HepG2 (cell line): ENCODE measurements at regions not wholly inside any gene's neighbourhood (a gene's known extent, or its start where the extent isn't known, plus 50 kb on each side); places are given as distances from the start of the nearest gene placed in this dataset.

Experiments used
- ATAC-seq: fragments of 200-7000 bp; cut with Tn5 transposase; 3 replicates; pipeline ENCODE4 v1.9.1; 2020; ENCODE audit warnings: mild to moderate bottlenecking, moderate library complexity
- BruUV-seq: library from RNA; stranded (reverse); fragments of 400-500 nt; replicated peaks from 2 replicates; lab custom pipeline; 2021; lab: Mats Ljungman, UMichigan
- CTCF ChIA-PET: fragments of 300-600 bp; formaldehyde crosslinking; extraction: SDS; loops from one replicate; lab custom pipeline; 2021; ENCODE audit warnings: low total read pairs, inconsistent platforms, low intra/inter-chr PET ratio; lab: Yijun Ruan, JAX
- POLR2A ChIA-PET: fragments of 350-600 bp; sonication (Branson Sonifier 250); formaldehyde crosslinking; loops from one replicate; lab custom pipeline; 2020; ENCODE audit warnings: antibody characterized with exemption, inconsistent platforms; lab: Yijun Ruan, JAX
- DNase-seq: peaks from one replicate; pipeline ENCODE4 v3.0.0-alpha.2; 2015; ENCODE audit warnings: low spot score
- FAIRE-seq: peaks from 3 replicates; lab custom pipeline; 2011; peaks lifted over from hg19 to GRCh38; lab: Jason Lieb, UNC
- H2AFZ ChIP-seq: one replicate; pipeline ENCODE4 v1.6.1; 2011; ENCODE audit warnings: low read length, inconsistent platforms
- H3K27ac ChIP-seq: fragments of 300-600 bp; 3 replicates; pipeline ENCODE4 v1.8.0; 2011; ENCODE audit warnings: mixed run types, mild to moderate bottlenecking, mixed read lengths, low read length, inconsistent platforms; ENCODE audit not compliant: insufficient read depth; ENCODE audit errors: extremely low read length
- H3K27me3 ChIP-seq, 2 experiments: fragments of 200-600 bp in 1 of 2; 2 replicates in 1 of 2; 3 replicates in 1 of 2; pipeline versions ENCODE4 v1.6.0 to v1.8.0; 2011; ENCODE audit warnings: low read length in 2 of 2, mild to moderate bottlenecking in 2 of 2, moderate library complexity in 2 of 2, inconsistent platforms in 1 of 2; ENCODE audit not compliant: insufficient read depth in 2 of 2, control insufficient read depth in 1 of 2
- H3K36me3 ChIP-seq, 2 experiments: fragments of 200-600 bp in 1 of 2; replicated peaks in 1 of 2; 2 replicates in 1 of 2; 3 replicates in 1 of 2; pipeline versions ENCODE4 v1.5.1 to v1.8.0; 2011; ENCODE audit warnings: low read length in 2 of 2, inconsistent platforms in 1 of 2; ENCODE audit not compliant: insufficient read depth in 2 of 2, control insufficient read depth in 1 of 2
- H3K4me1 ChIP-seq: 2 replicates; pipeline ENCODE4 v1.5.1; 2012; ENCODE audit warnings: low read length, inconsistent platforms; ENCODE audit not compliant: insufficient read depth
- H3K4me2 ChIP-seq: 2 replicates; pipeline ENCODE4 v1.6.0; 2011; ENCODE audit warnings: low read depth, low read length, inconsistent platforms
- H3K4me3 ChIP-seq, 3 experiments: fragments of 200-600 bp in 1 of 3; sonication (generic), shearing (Covaris generic) in 1 of 3; replicated peaks in 1 of 3; 2 replicates each; pipeline ENCODE4 v1.5.1; 2011 to 2016; ENCODE audit warnings: low read length in 3 of 3, inconsistent platforms in 2 of 3, low read depth in 2 of 3, mild to moderate bottlenecking in 2 of 3, control low read depth in 1 of 3, mixed read lengths in 1 of 3; ENCODE audit not compliant: insufficient read depth in 1 of 3
- H3K79me2 ChIP-seq: one replicate; pipeline ENCODE4 v1.6.1; 2011; ENCODE audit warnings: low read length, inconsistent platforms; ENCODE audit not compliant: insufficient read depth
- H3K9ac ChIP-seq: 2 replicates; pipeline ENCODE4 v1.6.0; 2011; ENCODE audit warnings: mild to moderate bottlenecking, low read depth, low read length, inconsistent platforms; ENCODE audit not compliant: insufficient read depth
- H3K9me3 ChIP-seq: 2 replicates; pipeline ENCODE4 v1.5.1; 2012; ENCODE audit warnings: mild to moderate bottlenecking, low read length
- H4K20me1 ChIP-seq: 2 replicates; pipeline ENCODE4 v1.6.0; 2011; ENCODE audit warnings: inconsistent platforms, mild to moderate bottlenecking, low read length, moderate library complexity; ENCODE audit not compliant: insufficient read depth
- MXD4 ChIP-seq: IDR thresholded peaks from 2 replicates; pipeline ENCODE4 v1.6.1; 2016; ENCODE audit warnings: mild to moderate bottlenecking, missing biosample characterization, missing genetic modification reagents
- NFE2L2 ChIP-seq: fragments of 150-350 bp; IDR thresholded peaks from 2 replicates; pipeline ENCODE4 v1.6.1; 2014; ENCODE audit warnings: low read length
- RNF2 ChIP-seq: fragments of 450-650 bp; conservative IDR thresholded peaks from 2 replicates; pipeline ENCODE4 v1.6.1; 2016; ENCODE audit warnings: low read depth
- RORA ChIP-seq: sonication (generic); formaldehyde crosslinking; IDR thresholded peaks from 2 replicates; pipeline ENCODE4 v1.5.0; 2020; ENCODE audit warnings: mild to moderate bottlenecking, missing genetic modification reagents, moderate library complexity
- ZBTB21 ChIP-seq: sonication (generic); formaldehyde crosslinking; IDR thresholded peaks from 2 replicates; pipeline ENCODE4 v1.4.0; 2020; ENCODE audit warnings: missing genetic modification reagents
- ZNF687 ChIP-seq: sonication (generic); formaldehyde crosslinking; IDR thresholded peaks from 2 replicates; pipeline ENCODE4 v1.5.1; 2020; ENCODE audit warnings: mild to moderate bottlenecking, missing genetic modification reagents, moderate library complexity
- WGBS: methylation state at CpG from one replicate; pipeline ENCODE4 v1.1.6; 2017; ENCODE audit warnings: low lambda C conversion rate; 5-methylcytosine and 5-hydroxymethylcytosine counted together
- in situ Hi-C: cut with HindIII; loops from 2 replicates; pipeline ENCODE4 v1.10.0; 2017; ENCODE audit warnings: low pct_unique_long_range_greater_than_20kb; ENCODE audit not compliant: extremely low pct_ligation_motif_present
- intact Hi-C: fragments of 100-400 bp; cut with micrococcal nuclease; formaldehyde crosslinking; loops from one replicate; pipeline ENCODE4 v1.10.0; 2022; ENCODE audit not compliant: unreplicated experiment

GRCh38 chr15:67943475-67943874, 103.6 kb upstream of the RNU6-1 start (continued):
- TF ChIP-seq NFE2L2 (no peak), RORA (CRISPR knock-in tag) (no peak), RNF2 (no peak)

- Histone ChIP-seq H3K9me3 (no peaks in the 10 kb centered on the region), H3K36me3 (no peaks in the 10 kb centered on the region)
- TF ChIP-seq ZBTB21 (CRISPR knock-in tag) = no peak
- peak; percentile 14; the same call in 1 of the 2 replicates for TF ChIP-seq ZNF687 (CRISPR knock-in tag)
- no peak for TF ChIP-seq MXD4 (CRISPR knock-in tag)
- TF ChIP-seq, all 625 proteins: peak for 1
- Histone ChIP-seq H3K4me2 (no peak overlapping the region; the same call in 1 of the 2 replicates), H3K4me3 (no peak overlapping the region), H3K27ac (no peak overlapping the region), H4K20me1 (no peaks in the 10 kb centered on the region), H3K79me2 (peaks cover 22% of the 10 kb centered on the region), H3K4me1 (peaks cover 70% of the 10 kb centered on the region), H3K9ac (no peak overlapping the region), H3K27me3 (no peaks in the 10 kb centered on the region; a peak in 1 of 5 replicates), H2AFZ (no peak overlapping the region)
- no peak for DNase-seq
- 67% methylated on average over 3 of the region's 10 CpGs for WGBS
- ATAC-seq = no peak
- no peak for FAIRE-seq
- BruUV-seq = no TSS peak
- POLR2A ChIA-PET = no interaction called here
- CTCF ChIA-PET = no interaction called here
- in situ Hi-C loops = no loop called here
- intact Hi-C loops = no loop called here
These were observed 104.3 kb upstream of the RNU6-1 start for GRCh38 chr15:67944010-67944641.
